Endothelial cell of umbilical vein (primary cell): ENCODE measurements at regions not wholly inside any gene's neighbourhood (a gene's known extent, or its start where the extent isn't known, plus 50 kb on each side); places are given as distances from the start of the nearest gene placed in this dataset.

ENCODE experiments used
- BruUV-seq: library from RNA; stranded (reverse); fragments of 400-500 nt; replicated peaks from 2 replicates; lab custom pipeline; 2021; lab: Mats Ljungman, UMichigan
- CTCF ChIA-PET: fragments of 300-600, 350-600 bp; sonication (Branson Sonifier 250); formaldehyde crosslinking; loops from one replicate; lab custom pipeline; 2021; ENCODE audit warnings: antibody characterized with exemption, inconsistent platforms; lab: Charles Lee
- POLR2A ChIA-PET: fragments of 300-600, 350-600 bp; sonication (Branson Sonifier 250); formaldehyde crosslinking; loops from one replicate; lab custom pipeline; 2021; ENCODE audit warnings: antibody characterized with exemption, inconsistent platforms; lab: Charles Lee
- DNase-seq: peaks from one replicate; pipeline ENCODE4 v3.0.0-alpha.2; 2011; ENCODE audit warnings: low read depth, low spot score
- FAIRE-seq: peaks from 2 replicates; lab custom pipeline; 2011; peaks lifted over from hg19 to GRCh38; lab: Jason Lieb, UNC
- H2AFZ ChIP-seq: 2 replicates; pipeline ENCODE4 v1.6.0; 2012; ENCODE audit warnings: low read depth, low read length, control low read depth, inconsistent platforms
- H3K27ac ChIP-seq: 2 replicates; pipeline ENCODE4 v1.5.1; 2011; ENCODE audit warnings: low read depth, mild to moderate bottlenecking, control low read depth, low read length, moderate library complexity; ENCODE audit not compliant: insufficient read depth
- H3K27me3 ChIP-seq, 2 experiments: 2 replicates each; pipeline versions ENCODE4 v1.6.0 to v1.6.1; 2011; ENCODE audit warnings: low read length in 2 of 2, mixed read lengths in 1 of 2; ENCODE audit not compliant: control insufficient read depth in 2 of 2, insufficient read depth in 2 of 2
- H3K36me3 ChIP-seq, 2 experiments: 2 replicates in 1 of 2; 3 replicates in 1 of 2; pipeline ENCODE4 v1.5.1; 2011; ENCODE audit warnings: low read length in 2 of 2, mild to moderate bottlenecking in 1 of 2, moderate library complexity in 1 of 2; ENCODE audit not compliant: control insufficient read depth in 2 of 2, insufficient read depth in 2 of 2; ENCODE audit errors: extremely low read depth in 1 of 2
- H3K4me1 ChIP-seq: 3 replicates; pipeline ENCODE4 v1.5.1; 2011; ENCODE audit warnings: mild to moderate bottlenecking, low read length; ENCODE audit not compliant: control insufficient read depth, insufficient read depth; ENCODE audit errors: extremely low read depth
- H3K4me2 ChIP-seq: 2 replicates; pipeline ENCODE4 v1.6.1; 2011; ENCODE audit warnings: low read length, control low read depth, mixed read lengths; ENCODE audit not compliant: insufficient read depth
- H3K4me3 ChIP-seq, 3 experiments: fragments of 200-600 bp in 1 of 3; sonication (generic), shearing (Covaris generic) in 1 of 3; replicated peaks in 1 of 3; 2 replicates each; pipeline ENCODE4 v1.5.1; 2011 to 2016; ENCODE audit warnings: control low read depth in 3 of 3, low read length in 3 of 3, mild to moderate bottlenecking in 2 of 3, inconsistent platforms in 1 of 3, low read depth in 1 of 3, moderate library complexity in 1 of 3; ENCODE audit not compliant: insufficient read depth in 1 of 3
- H3K79me2 ChIP-seq: 2 replicates; pipeline ENCODE4 v1.6.0; 2012; ENCODE audit warnings: low read length, inconsistent platforms; ENCODE audit not compliant: control insufficient read depth, insufficient read depth
- H3K9ac ChIP-seq: replicated peaks from 2 replicates; pipeline ENCODE3; 2011; ENCODE audit warnings: low read length, control low read depth; ENCODE audit not compliant: insufficient read depth; ENCODE audit errors: extremely low read depth
- H3K9me1 ChIP-seq: replicated peaks from 3 replicates; pipeline ENCODE4 v1.6.0; 2011; ENCODE audit warnings: mild to moderate bottlenecking, low read length; ENCODE audit not compliant: control insufficient read depth, insufficient read depth; ENCODE audit errors: extremely low read depth
- H3K9me3 ChIP-seq: replicated peaks from 2 replicates; pipeline ENCODE4 v1.5.1; 2012; ENCODE audit warnings: low read length, inconsistent platforms; ENCODE audit not compliant: control insufficient read depth, insufficient read depth
- H4K20me1 ChIP-seq: replicated peaks from 2 replicates; pipeline ENCODE3; 2011; ENCODE audit warnings: mild to moderate bottlenecking, low read length; ENCODE audit not compliant: control insufficient read depth, insufficient read depth; ENCODE audit errors: extremely low read depth
- EZH2 ChIP-seq: IDR thresholded peaks from 2 replicates; pipeline ENCODE4 v1.6.1; 2012; ENCODE audit warnings: borderline replicate concordance, low read depth, mild to moderate bottlenecking, moderate library complexity, low read length, inconsistent platforms; ENCODE audit not compliant: severe bottlenecking
- FOS ChIP-seq: IDR thresholded peaks from 2 replicates; pipeline ENCODE4 v1.6.1; 2011; ENCODE audit warnings: mild to moderate bottlenecking, low read length, moderate library complexity, borderline replicate concordance; ENCODE audit not compliant: insufficient read depth
- GATA2 ChIP-seq: IDR thresholded peaks from 2 replicates; pipeline ENCODE4 v1.7.0; 2011; ENCODE audit warnings: low read depth, mild to moderate bottlenecking, moderate library complexity, mixed read lengths, low read length; ENCODE audit not compliant: insufficient read length, insufficient read depth
- JUN ChIP-seq: IDR thresholded peaks from 2 replicates; pipeline ENCODE4 v1.6.1; 2011; ENCODE audit warnings: borderline replicate concordance, low read depth; ENCODE audit not compliant: insufficient read length, insufficient read depth
- MYC ChIP-seq: IDR thresholded peaks from one replicate; pipeline ENCODE4 v1.6.1; 2011; ENCODE audit warnings: mild to moderate bottlenecking, low read depth, low read length
- POLR2A ChIP-seq: IDR thresholded peaks from 2 replicates; pipeline ENCODE4 v1.6.1; 2012; ENCODE audit warnings: low read depth, mild to moderate bottlenecking, control low read depth, low read length
- POLR2AphosphoS5 ChIP-seq: IDR thresholded peaks from 2 replicates; pipeline ENCODE4 v1.6.1; 2012; ENCODE audit warnings: low read depth, mild to moderate bottlenecking, control low read depth, low read length, moderate library complexity; ENCODE audit not compliant: insufficient read depth
- dilution Hi-C: fragments of 300-500 bp; cut with MboI; formaldehyde crosslinking; loops from one replicate; pipeline ENCODE4 v1.15.0; 2019; ENCODE audit warnings: low sequenced_read_pairs; ENCODE audit not compliant: extremely low pct_ligation_motif_present
- intact Hi-C: fragments of 100-400 bp; cut with micrococcal nuclease; formaldehyde crosslinking; loops from one replicate; pipeline ENCODE4 v1.10.0; 2022
- TF ChIP-seq, protein P1 (sequence below): IDR thresholded peaks from 2 replicates; pipeline ENCODE4 v1.6.1; 2011; ENCODE audit not compliant: insufficient read depth, insufficient read length
- TF ChIP-seq, protein P2 (sequence below), 2 donors: IDR thresholded peaks; 1 replicate in 1 of 2; 2 replicates in 1 of 2; pipeline ENCODE4 v1.5.1; 2011; ENCODE audit warnings: low read length in 2 of 2, mild to moderate bottlenecking in 2 of 2, moderate library complexity in 2 of 2, control low read depth in 1 of 2, inconsistent platforms in 1 of 2, low read depth in 1 of 2; ENCODE audit not compliant: insufficient read depth in 1 of 2; ENCODE audit errors: extremely low read depth in 1 of 2

GRCh38 chr2:6171294-6171693 lies 479.1 kb downstream of the SOX11 start:
- Histone ChIP-seq H3K4me2 (no peak overlapping the region), H4K20me1 (no peaks in the 10 kb centered on the region), H3K36me3 (no peaks in the 10 kb centered on the region), H3K79me2 (no peaks in the 10 kb centered on the region), H3K27ac (no peak overlapping the region), H3K9me1 (no peaks in the 10 kb centered on the region), H3K27me3 (no peaks in the 10 kb centered on the region), H3K4me1 (no peaks in the 10 kb centered on the region), H2AFZ (no peak overlapping the region), H3K9me3 (peaks cover 5% of the 10 kb centered on the region), H3K9ac (no peak overlapping the region), H3K4me3 (no peak overlapping the region)
- TF ChIP-seq GATA2, result no peak
- TF ChIP-seq, protein P1, sequence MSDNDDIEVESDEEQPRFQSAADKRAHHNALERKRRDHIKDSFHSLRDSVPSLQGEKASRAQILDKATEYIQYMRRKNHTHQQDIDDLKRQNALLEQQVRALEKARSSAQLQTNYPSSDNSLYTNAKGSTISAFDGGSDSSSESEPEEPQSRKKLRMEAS, result no peak
- TF ChIP-seq FOS, result no peak
- no peak for TF ChIP-seq POLR2AphosphoS5
- TF ChIP-seq EZH2, result no peak
- TF ChIP-seq JUN, result no peak
- no peak for TF ChIP-seq MYC
- FAIRE-seq, result no peak
- DNase-seq, result no peak
- CTCF ChIA-PET, result no interaction called here
- intact Hi-C loops (no loop called here), dilution Hi-C loops (no loop called here)
- POLR2A ChIA-PET, result no interaction called here
- no TSS peak for BruUV-seq

DNA sequence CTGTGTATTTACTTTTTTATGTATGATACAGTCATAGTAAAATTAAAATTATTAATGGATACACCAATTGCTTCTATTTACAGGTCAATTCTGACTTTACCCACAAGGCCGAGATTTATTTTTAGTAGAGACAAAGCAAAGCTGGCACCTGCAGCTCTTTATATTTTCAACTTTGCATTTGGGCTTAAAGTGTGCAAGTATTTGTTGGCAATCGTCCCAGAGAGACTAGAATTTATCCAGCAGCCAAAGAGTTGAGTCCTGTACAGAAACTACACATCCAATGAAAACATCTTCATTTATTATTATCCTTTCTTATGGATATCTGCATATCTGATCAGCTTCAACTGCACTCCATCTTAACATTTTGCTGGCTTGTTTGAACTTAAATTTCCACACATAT lies 485.6 kb downstream of the SOX11 start:
- no TSS peak for BruUV-seq
- Histone ChIP-seq H4K20me1 (no peaks in the 10 kb centered on the region), H3K4me2 (no peak overlapping the region), H3K79me2 (no peaks in the 10 kb centered on the region), H3K36me3 (no peaks in the 10 kb centered on the region), H3K9me1 (no peaks in the 10 kb centered on the region), H3K27me3 (no peaks in the 10 kb centered on the region), H3K9ac (no peak overlapping the region), H3K9me3 (peaks cover 7% of the 10 kb centered on the region), H3K27ac (no peak overlapping the region), H2AFZ (no peak overlapping the region), H3K4me3 (no peak overlapping the region), H3K4me1 (no peaks in the 10 kb centered on the region)
- ChIA-PET CTCF (no interaction called here), POLR2A (no interaction called here)
- DNase-seq (no peak), FAIRE-seq (no peak)
- TF ChIP-seq POLR2A (no peak), FOS (no peak), JUN (no peak), MYC (no peak), GATA2 (no peak), POLR2AphosphoS5 (no peak), EZH2 (no peak)
- TF ChIP-seq, protein P1, result no peak
- TF ChIP-seq, protein P2, sequence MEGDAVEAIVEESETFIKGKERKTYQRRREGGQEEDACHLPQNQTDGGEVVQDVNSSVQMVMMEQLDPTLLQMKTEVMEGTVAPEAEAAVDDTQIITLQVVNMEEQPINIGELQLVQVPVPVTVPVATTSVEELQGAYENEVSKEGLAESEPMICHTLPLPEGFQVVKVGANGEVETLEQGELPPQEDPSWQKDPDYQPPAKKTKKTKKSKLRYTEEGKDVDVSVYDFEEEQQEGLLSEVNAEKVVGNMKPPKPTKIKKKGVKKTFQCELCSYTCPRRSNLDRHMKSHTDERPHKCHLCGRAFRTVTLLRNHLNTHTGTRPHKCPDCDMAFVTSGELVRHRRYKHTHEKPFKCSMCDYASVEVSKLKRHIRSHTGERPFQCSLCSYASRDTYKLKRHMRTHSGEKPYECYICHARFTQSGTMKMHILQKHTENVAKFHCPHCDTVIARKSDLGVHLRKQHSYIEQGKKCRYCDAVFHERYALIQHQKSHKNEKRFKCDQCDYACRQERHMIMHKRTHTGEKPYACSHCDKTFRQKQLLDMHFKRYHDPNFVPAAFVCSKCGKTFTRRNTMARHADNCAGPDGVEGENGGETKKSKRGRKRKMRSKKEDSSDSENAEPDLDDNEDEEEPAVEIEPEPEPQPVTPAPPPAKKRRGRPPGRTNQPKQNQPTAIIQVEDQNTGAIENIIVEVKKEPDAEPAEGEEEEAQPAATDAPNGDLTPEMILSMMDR (IDR thresholded peaks at IDR 0.05; ENCODE audit: extremely low read depth in 1 of 2, insufficient read depth in 1 of 2, low read depth in 1 of 2, low read length in 2 of 2), result no peak
- intact Hi-C loops (no loop called here), dilution Hi-C loops (no loop called here)
